ENCODE measurements at regions not wholly inside any gene's neighbourhood (a gene's known extent, or its start where the extent isn't known, plus 50 kb on each side); places are given as distances from the start of the nearest gene placed in this dataset.

- no peak for TF ChIP-seq POLR2A (IDR thresholded peaks at IDR 0.05)
- TF ChIP-seq CTCF (IDR thresholded peaks at IDR 0.05), result no peak
- TF ChIP-seq POLR2AphosphoS5 (IDR thresholded peaks at IDR 0.05), result no peak
Observed at GRCh38 chr14:96959992-96960391, 162.8 kb downstream of the VRK1 start.

All from prostate gland (tissue), 2 donors.